ENCODE measurements at regions not wholly inside any gene's neighbourhood (a gene's known extent, or its start where the extent isn't known, plus 50 kb on each side); places are given as distances from the start of the nearest gene placed in this dataset.

DNA sequence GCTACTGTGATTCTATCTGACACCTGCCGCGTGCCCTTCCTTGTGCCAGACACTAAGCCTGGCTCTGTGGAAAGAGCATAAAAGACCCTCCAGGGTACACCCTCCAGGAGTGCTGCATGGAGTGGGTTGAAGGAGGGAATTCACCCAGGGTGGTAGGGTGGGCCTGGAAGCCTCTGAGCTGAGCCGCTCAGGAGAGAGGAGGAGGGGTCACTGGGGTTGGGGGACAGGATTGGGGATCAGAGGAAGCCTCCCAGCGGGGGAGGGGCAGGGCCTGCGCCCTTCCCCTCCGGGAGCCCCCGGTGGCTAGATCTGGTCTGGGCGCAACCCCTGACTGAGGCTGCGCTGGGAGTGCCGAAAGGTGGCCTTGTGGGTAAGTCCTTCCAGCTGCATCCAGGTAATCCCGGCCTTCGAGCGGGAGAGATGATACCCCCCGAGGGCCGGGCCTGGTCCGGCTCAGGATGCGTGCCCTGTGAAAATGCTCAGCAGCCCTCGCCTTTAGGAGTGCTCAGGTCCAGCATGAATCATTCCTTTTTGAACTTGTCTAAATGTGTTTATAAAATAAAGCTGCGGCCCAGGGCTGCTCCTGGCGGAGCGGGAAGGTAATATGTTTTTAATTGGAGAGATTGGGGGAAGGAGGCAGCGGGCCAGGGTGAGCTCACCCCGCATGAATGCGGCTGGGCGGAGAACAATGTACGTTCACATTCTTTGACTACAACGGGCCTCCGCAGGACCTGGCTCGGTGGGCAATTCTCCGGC lies 118.1 kb upstream of the SMIM23 start:
- Histone ChIP-seq H3K9ac (ENCODE audit: low read depth in 1 of 3, low read length in 3 of 3) (no peak overlapping the region), H3K27ac (ENCODE audit: low read depth, low read length) (no peak overlapping the region), H3K4me3 (ENCODE audit: low read length in 3 of 3) (no peak overlapping the region)

DNA sequence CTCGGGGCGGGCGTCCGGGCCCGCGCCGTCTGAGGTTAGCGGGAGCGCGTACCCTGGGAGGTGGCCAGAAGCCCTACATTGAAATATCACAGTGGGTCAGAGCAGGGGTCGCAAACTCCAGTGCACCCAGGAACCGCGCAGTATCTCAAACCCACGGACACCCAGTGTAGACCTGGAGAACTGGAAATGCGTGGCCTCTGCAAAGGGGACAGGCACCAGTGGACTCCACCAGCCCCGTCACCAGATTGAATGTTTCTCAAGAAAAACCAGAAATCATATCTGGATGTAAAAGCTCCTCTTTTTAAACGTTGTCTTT lies 117.6 kb upstream of the SMIM23 start:
- Histone ChIP-seq H3K9ac (ENCODE audit: low read depth in 1 of 3, low read length in 3 of 3) (no peak overlapping the region), H3K36me3 (ENCODE audit: control insufficient read depth in 3 of 3, insufficient read depth in 3 of 3, low read length in 3 of 3) (no peaks in the 10 kb centered on the region), H3K4me1 (ENCODE audit: control insufficient read depth in 3 of 3, insufficient read depth in 3 of 3, low read length in 3 of 3) (no peaks in the 10 kb centered on the region), H3K27me3 (ENCODE audit: control insufficient read depth in 3 of 3, insufficient read depth in 3 of 3, low read length in 3 of 3) (peaks cover 0 to 3% (median 0%) of the 10 kb centered on the region in 3 donors), H3K4me3 (ENCODE audit: low read length in 3 of 3) (no peak overlapping the region), H3K27ac (ENCODE audit: low read depth, low read length) (no peak overlapping the region), H3K9me3 (ENCODE audit: control insufficient read depth in 3 of 3, low read length in 3 of 3) (no peaks in the 10 kb centered on the region)

More for the DNA sequence above, 118.1 kb upstream of the SMIM23 start:
- Histone ChIP-seq H3K9me3 (ENCODE audit: control insufficient read depth in 3 of 3, low read length in 3 of 3) (no peaks in the 10 kb centered on the region), H3K4me1 (ENCODE audit: control insufficient read depth in 3 of 3, insufficient read depth in 3 of 3, low read length in 3 of 3) (no peaks in the 10 kb centered on the region), H3K36me3 (ENCODE audit: control insufficient read depth in 3 of 3, insufficient read depth in 3 of 3, low read length in 3 of 3) (no peaks in the 10 kb centered on the region), H3K27me3 (ENCODE audit: control insufficient read depth in 3 of 3, insufficient read depth in 3 of 3, low read length in 3 of 3) (peaks cover 0 to 3% (median 0%) of the 10 kb centered on the region in 3 donors)

DNA sequence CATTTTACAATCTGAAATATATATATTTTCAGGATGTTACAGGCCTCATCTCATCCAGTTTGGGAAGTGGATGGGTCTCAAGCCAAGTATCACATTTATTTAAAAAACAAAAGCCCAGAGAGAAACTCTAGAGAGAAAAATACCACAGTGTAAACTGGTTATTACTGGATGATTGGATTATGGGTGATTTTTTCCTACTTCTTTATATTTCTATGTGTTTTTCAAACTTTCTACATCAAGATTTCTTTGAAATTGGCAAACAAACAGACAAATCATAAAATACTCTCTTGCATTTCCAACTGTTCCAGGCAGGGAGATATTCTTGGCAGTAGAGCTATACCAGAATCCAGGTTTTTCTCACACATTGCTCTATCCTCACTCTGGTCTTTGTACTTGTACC lies 116.0 kb upstream of the SMIM23 start:
- Histone ChIP-seq H3K27me3 (ENCODE audit: control insufficient read depth in 3 of 3, insufficient read depth in 3 of 3, low read length in 3 of 3) (peaks cover 0 to 3% (median 0%) of the 10 kb centered on the region in 3 donors), H3K27ac (ENCODE audit: low read depth, low read length) (no peak overlapping the region), H3K9me3 (ENCODE audit: control insufficient read depth in 3 of 3, low read length in 3 of 3) (peaks cover 0 to 3% (median 0%) of the 10 kb centered on the region in 3 donors), H3K9ac (ENCODE audit: low read depth in 1 of 3, low read length in 3 of 3) (no peak overlapping the region), H3K4me1 (ENCODE audit: control insufficient read depth in 3 of 3, insufficient read depth in 3 of 3, low read length in 3 of 3) (no peaks in the 10 kb centered on the region), H3K4me3 (ENCODE audit: low read length in 3 of 3) (no peak overlapping the region), H3K36me3 (ENCODE audit: control insufficient read depth in 3 of 3, insufficient read depth in 3 of 3, low read length in 3 of 3) (no peaks in the 10 kb centered on the region)

DNA sequence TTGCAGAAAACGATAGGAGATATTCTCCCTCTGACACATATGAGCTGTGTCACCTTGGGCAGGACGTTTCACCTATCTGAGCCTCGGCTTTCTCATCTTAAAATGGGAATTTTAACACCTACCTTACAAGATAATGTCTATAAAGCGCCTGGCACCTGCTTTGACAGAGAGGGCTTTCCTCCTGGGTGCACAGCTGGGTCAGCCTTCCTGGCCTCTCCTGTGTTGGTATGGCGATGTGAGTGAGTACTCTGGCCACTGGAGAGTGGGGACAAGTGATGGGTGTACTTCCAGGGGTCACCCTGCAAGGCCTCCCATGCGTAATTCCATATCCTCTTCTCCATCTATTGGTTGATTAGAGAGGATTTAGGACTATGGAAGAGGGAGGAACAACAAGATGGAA lies 113.1 kb upstream of the SMIM23 start:
- Histone ChIP-seq H3K9me3 (ENCODE audit: control insufficient read depth in 3 of 3, low read length in 3 of 3) (peaks cover 0 to 3% (median 0%) of the 10 kb centered on the region in 3 donors), H3K9ac (ENCODE audit: low read depth in 1 of 3, low read length in 3 of 3) (no peak overlapping the region), H3K27me3 (ENCODE audit: control insufficient read depth in 3 of 3, insufficient read depth in 3 of 3, low read length in 3 of 3) (peaks cover 0 to 3% (median 2%) of the 10 kb centered on the region in 3 donors), H3K4me3 (ENCODE audit: low read length in 3 of 3) (no peak overlapping the region), H3K36me3 (ENCODE audit: control insufficient read depth in 3 of 3, insufficient read depth in 3 of 3, low read length in 3 of 3) (no peaks in the 10 kb centered on the region), H3K27ac (ENCODE audit: low read depth, low read length) (no peak overlapping the region), H3K4me1 (ENCODE audit: control insufficient read depth in 3 of 3, insufficient read depth in 3 of 3, low read length in 3 of 3) (no peaks in the 10 kb centered on the region)

DNA sequence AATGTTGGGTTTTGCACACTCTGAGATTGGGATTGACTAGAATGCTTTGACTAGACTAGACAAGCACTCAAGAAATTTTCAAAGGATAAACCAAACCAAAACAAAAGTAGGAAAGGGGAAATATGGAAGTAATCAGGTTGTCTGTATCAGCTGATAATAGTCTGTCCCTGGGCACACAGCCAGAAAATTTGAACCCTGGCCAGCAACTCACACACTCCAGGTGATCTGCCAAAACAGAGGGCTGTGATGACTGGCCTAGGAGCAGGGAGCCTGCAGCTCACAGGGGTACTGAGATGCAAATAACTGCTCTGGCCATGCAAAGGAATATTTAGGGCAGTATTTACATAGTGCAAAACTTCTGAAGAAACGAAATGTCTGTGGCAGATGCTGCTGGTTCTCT lies 112.3 kb upstream of the SMIM23 start:
- Histone ChIP-seq H3K4me3 (ENCODE audit: low read length in 3 of 3) (no peak overlapping the region), H3K27me3 (ENCODE audit: control insufficient read depth in 3 of 3, insufficient read depth in 3 of 3, low read length in 3 of 3) (peaks cover 0 to 5% (median 3%) of the 10 kb centered on the region in 3 donors), H3K4me1 (ENCODE audit: control insufficient read depth in 3 of 3, insufficient read depth in 3 of 3, low read length in 3 of 3) (no peaks in the 10 kb centered on the region), H3K9me3 (ENCODE audit: control insufficient read depth in 3 of 3, low read length in 3 of 3) (peaks cover 0 to 3% (median 0%) of the 10 kb centered on the region in 3 donors), H3K36me3 (ENCODE audit: control insufficient read depth in 3 of 3, insufficient read depth in 3 of 3, low read length in 3 of 3) (no peaks in the 10 kb centered on the region), H3K9ac (ENCODE audit: low read depth in 1 of 3, low read length in 3 of 3) (no peak overlapping the region), H3K27ac (ENCODE audit: low read depth, low read length) (no peak overlapping the region)

DNA sequence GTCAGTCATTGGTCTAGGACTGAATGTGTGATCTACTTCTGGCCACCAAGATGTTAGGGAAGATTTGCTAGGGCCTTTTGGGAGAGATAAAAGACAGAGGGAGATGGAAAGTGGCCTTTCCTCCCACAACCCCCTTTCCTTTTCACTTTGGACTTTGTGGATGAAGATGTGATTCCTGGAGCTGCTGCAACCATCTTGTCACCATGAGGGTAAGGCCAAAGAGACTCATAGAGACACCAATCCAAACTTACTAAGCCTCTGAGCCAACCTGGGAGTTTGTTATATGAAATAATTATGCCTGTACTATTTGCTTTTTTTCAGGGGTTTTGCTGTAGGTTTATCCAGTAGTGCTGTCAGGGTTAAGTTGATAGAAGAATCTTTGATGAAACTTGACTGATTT lies 111.8 kb upstream of the SMIM23 start:
- Histone ChIP-seq H3K4me3 (ENCODE audit: low read length in 3 of 3) (no peak overlapping the region), H3K27me3 (ENCODE audit: control insufficient read depth in 3 of 3, insufficient read depth in 3 of 3, low read length in 3 of 3) (peaks cover 0 to 5% (median 3%) of the 10 kb centered on the region in 3 donors), H3K9ac (ENCODE audit: low read depth in 1 of 3, low read length in 3 of 3) (no peak overlapping the region), H3K27ac (ENCODE audit: low read depth, low read length) (no peak overlapping the region), H3K36me3 (ENCODE audit: control insufficient read depth in 3 of 3, insufficient read depth in 3 of 3, low read length in 3 of 3) (no peaks in the 10 kb centered on the region), H3K4me1 (ENCODE audit: control insufficient read depth in 3 of 3, insufficient read depth in 3 of 3, low read length in 3 of 3) (no peaks in the 10 kb centered on the region), H3K9me3 (ENCODE audit: control insufficient read depth in 3 of 3, low read length in 3 of 3) (peaks cover 0 to 3% (median 0%) of the 10 kb centered on the region in 3 donors)

DNA sequence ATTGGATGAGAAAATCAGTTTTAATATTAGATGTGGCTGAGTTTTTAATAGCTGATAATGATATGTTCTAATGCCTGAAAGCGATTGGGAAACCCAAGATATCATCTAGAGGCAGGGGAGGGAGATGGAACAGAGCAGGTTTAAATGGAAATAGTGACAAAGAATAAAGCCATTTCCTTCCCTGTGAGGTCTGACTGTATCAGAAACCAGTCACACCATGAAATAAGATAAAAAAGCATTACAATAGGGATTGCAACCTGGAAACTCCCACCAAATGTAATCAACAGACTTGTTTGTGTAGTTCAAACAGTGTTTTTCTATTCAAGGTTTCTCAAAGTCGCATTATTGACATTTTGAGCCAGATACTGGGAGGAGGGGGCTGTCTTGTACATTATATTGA lies 110.1 kb upstream of the SMIM23 start:
- no peaks in the 10 kb centered on the region for H3K36me3 ChIP-seq (ENCODE audit: control insufficient read depth in 3 of 3, insufficient read depth in 3 of 3, low read length in 3 of 3)
- no peak overlapping the region for H3K9ac ChIP-seq (ENCODE audit: low read depth in 1 of 3, low read length in 3 of 3)
- no peaks in the 10 kb centered on the region for H3K4me1 ChIP-seq (ENCODE audit: control insufficient read depth in 3 of 3, insufficient read depth in 3 of 3, low read length in 3 of 3)

DNA sequence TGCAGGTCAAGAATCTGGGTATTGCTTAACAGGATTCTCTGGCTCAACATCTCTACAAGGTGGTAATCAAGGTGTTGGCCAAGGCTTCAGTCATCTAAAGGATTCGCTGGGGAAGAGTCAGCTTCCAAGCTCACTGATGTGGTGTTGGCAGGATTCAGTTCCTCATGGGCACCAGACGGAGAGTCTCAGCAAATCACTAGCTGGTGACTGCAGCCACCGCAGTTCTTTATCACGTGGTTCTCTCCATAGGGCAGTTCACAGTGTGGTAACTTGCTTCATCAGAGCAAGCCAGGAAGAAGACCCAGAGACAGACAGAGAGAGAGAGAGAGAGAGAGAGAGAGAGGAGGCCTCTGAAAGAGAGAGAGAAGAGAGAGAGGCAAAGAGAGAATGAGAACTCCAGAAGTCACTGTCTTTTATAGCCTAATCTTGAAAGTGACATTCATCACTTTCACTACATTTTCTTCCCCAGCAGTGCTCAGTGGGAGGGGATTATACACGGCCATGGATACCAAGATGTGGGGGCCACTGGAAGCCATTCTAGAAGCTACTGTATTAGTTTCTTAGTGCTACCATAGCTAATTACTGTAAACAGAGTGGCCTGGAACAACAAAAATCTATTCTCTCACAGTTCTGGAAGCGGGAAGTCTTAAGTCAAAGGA lies 109.2 kb upstream of the SMIM23 start:
- no peaks in the 10 kb centered on the region for H3K36me3 ChIP-seq (ENCODE audit: control insufficient read depth in 3 of 3, insufficient read depth in 3 of 3, low read length in 3 of 3)

More for the DNA sequence above, 110.1 kb upstream of the SMIM23 start:
- H3K4me3 ChIP-seq (ENCODE audit: low read length in 3 of 3), result no peak overlapping the region
- no peak overlapping the region for H3K27ac ChIP-seq (ENCODE audit: low read depth, low read length)
- peaks cover 0 to 5% (median 3%) of the 10 kb centered on the region in 3 donors for H3K27me3 ChIP-seq (ENCODE audit: control insufficient read depth in 3 of 3, insufficient read depth in 3 of 3, low read length in 3 of 3)
- peaks cover 0 to 3% (median 0%) of the 10 kb centered on the region in 3 donors for H3K9me3 ChIP-seq (ENCODE audit: control insufficient read depth in 3 of 3, low read length in 3 of 3)

DNA sequence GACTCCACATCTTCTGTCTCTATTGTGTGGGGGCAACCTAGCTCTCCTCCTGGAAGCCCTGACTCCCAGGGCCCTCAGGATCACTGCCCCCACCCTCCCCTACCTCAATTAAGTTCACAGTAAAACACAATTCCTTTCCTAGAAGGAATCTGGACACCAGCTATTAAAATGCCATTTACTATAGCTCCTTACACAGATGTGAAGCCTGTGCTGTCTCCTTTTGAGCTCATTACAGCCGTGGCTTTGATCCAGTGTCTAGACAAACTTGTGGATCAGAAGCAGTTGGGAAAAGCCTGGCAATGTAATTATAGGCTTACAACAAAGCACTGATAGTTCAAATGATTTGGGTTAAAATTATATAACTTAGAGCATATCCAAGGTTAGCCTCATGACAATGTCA lies 107.0 kb upstream of the SMIM23 start:
- no peaks in the 10 kb centered on the region for H3K4me1 ChIP-seq (ENCODE audit: control insufficient read depth in 3 of 3, insufficient read depth in 3 of 3, low read length in 3 of 3)
- no peak overlapping the region for H3K4me3 ChIP-seq (ENCODE audit: low read length in 3 of 3)
- no peaks in the 10 kb centered on the region for H3K36me3 ChIP-seq (ENCODE audit: control insufficient read depth in 3 of 3, insufficient read depth in 3 of 3, low read length in 3 of 3)
- H3K9me3 ChIP-seq (ENCODE audit: control insufficient read depth in 3 of 3, low read length in 3 of 3), result peaks cover 0 to 3% (median 0%) of the 10 kb centered on the region in 3 donors
- H3K27me3 ChIP-seq (ENCODE audit: control insufficient read depth in 3 of 3, insufficient read depth in 3 of 3, low read length in 3 of 3), result peaks cover 0 to 16% (median 15%) of the 10 kb centered on the region in 3 donors
- no peak overlapping the region for H3K27ac ChIP-seq (ENCODE audit: low read depth, low read length)
- no peak overlapping the region for H3K9ac ChIP-seq (ENCODE audit: low read depth in 1 of 3, low read length in 3 of 3)

More for the DNA sequence above, 109.2 kb upstream of the SMIM23 start:
- no peak overlapping the region for H3K27ac ChIP-seq (ENCODE audit: low read depth, low read length)
- no peaks in the 10 kb centered on the region for H3K4me1 ChIP-seq (ENCODE audit: control insufficient read depth in 3 of 3, insufficient read depth in 3 of 3, low read length in 3 of 3)
- H3K4me3 ChIP-seq (ENCODE audit: low read length in 3 of 3), result no peak overlapping the region
- H3K27me3 ChIP-seq (ENCODE audit: control insufficient read depth in 3 of 3, insufficient read depth in 3 of 3, low read length in 3 of 3), result peaks cover 0 to 5% (median 3%) of the 10 kb centered on the region in 3 donors
- no peak overlapping the region for H3K9ac ChIP-seq (ENCODE audit: low read depth in 1 of 3, low read length in 3 of 3)
- peaks cover 0 to 3% (median 0%) of the 10 kb centered on the region in 3 donors for H3K9me3 ChIP-seq (ENCODE audit: control insufficient read depth in 3 of 3, low read length in 3 of 3)

DNA sequence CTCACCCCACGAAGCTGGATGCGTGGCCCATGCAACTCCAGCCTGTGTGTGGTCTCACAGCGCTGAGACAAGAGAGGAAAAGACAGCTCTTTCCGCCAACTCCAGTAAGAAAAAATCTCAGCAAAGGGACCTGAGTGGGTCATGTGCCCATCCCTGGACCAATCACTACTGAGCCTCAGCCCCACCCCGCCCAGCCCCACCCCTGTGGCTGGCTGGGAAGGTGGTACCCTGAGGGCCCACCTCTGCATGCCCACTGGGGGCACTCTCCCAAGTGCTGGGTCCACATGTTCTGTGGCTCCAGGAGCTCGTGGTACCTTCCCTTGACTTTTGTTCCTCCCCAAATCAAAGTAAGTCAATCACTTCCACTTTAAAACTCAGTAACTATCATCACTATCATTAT lies 105.1 kb upstream of the SMIM23 start:
- H3K27ac ChIP-seq (ENCODE audit: low read depth, low read length), result no peak overlapping the region
- H3K27me3 ChIP-seq (ENCODE audit: control insufficient read depth in 3 of 3, insufficient read depth in 3 of 3, low read length in 3 of 3), result peaks cover 0 to 16% (median 15%) of the 10 kb centered on the region in 3 donors
- no peak overlapping the region for H3K4me3 ChIP-seq (ENCODE audit: low read length in 3 of 3)
- H3K4me1 ChIP-seq (ENCODE audit: control insufficient read depth in 3 of 3, insufficient read depth in 3 of 3, low read length in 3 of 3), result no peaks in the 10 kb centered on the region
- H3K9ac ChIP-seq (ENCODE audit: low read depth in 1 of 3, low read length in 3 of 3), result no peak overlapping the region
- H3K9me3 ChIP-seq (ENCODE audit: control insufficient read depth in 3 of 3, low read length in 3 of 3), result no peaks in the 10 kb centered on the region
- H3K36me3 ChIP-seq (ENCODE audit: control insufficient read depth in 3 of 3, insufficient read depth in 3 of 3, low read length in 3 of 3), result no peaks in the 10 kb centered on the region
